SU-DHL-6 (cell line): ENCODE measurements at regions not wholly inside any gene's neighbourhood (a gene's known extent, or its start where the extent isn't known, plus 50 kb on each side); places are given as distances from the start of the nearest gene placed in this dataset.
"Not testable (repeated sequence)": the region's sequence is repeated elsewhere in the genome, so short reads cannot be mapped to it uniquely, and the experiment has no call there.

Experiments
- H2AFZ ChIP-seq: fragments of 200-600 bp; sonication (generic); 2 replicates; pipeline ENCODE4 v1.6.1; 2014; ENCODE audit warnings: low read depth, mild to moderate bottlenecking, moderate library complexity, mixed read lengths, antibody characterized with exemption, low read length; ENCODE audit not compliant: severe bottlenecking
- H3F3A ChIP-seq: fragments of 200-600 bp; shearing (Covaris generic); 2 replicates; pipeline ENCODE4 v1.6.0; 2016; ENCODE audit warnings: antibody characterized with exemption, mild to moderate bottlenecking; ENCODE audit not compliant: insufficient read depth
- H3K27ac ChIP-seq: fragments of 200-600 bp; sonication (generic); 2 replicates; pipeline ENCODE4 v1.5.1; 2016; ENCODE audit warnings: low read depth, mild to moderate bottlenecking, low read length, moderate library complexity, mixed read lengths
- H3K27me3 ChIP-seq: fragments of 200-600 bp; sonication (generic), shearing (Covaris generic); 2 replicates; pipeline ENCODE4 v1.6.0; 2014; ENCODE audit warnings: mild to moderate bottlenecking, low read length
- H3K36me3 ChIP-seq: fragments of 200-600 bp; sonication (generic); 2 replicates; pipeline ENCODE4 v1.6.1; 2014; ENCODE audit warnings: mild to moderate bottlenecking, low read length, mixed read lengths
- H3K4me2 ChIP-seq: fragments of 300-600, 200-600 bp; shearing (Covaris generic), sonication (generic); 2 replicates; pipeline ENCODE4 v1.6.0; 2014; ENCODE audit warnings: low read length, low read depth, mild to moderate bottlenecking; ENCODE audit not compliant: poor library complexity, severe bottlenecking
- H3K4me3 ChIP-seq: fragments of 200-600 bp; sonication (generic); 2 replicates; pipeline ENCODE4 v1.5.1; 2014; ENCODE audit warnings: antibody characterized with exemption, low read length, mild to moderate bottlenecking, mixed read lengths; ENCODE audit not compliant: insufficient read depth, poor library complexity, severe bottlenecking
- H3K79me2 ChIP-seq: fragments of 200-600 bp; sonication (generic); 2 replicates; pipeline ENCODE4 v1.6.1; 2014; ENCODE audit warnings: mild to moderate bottlenecking, low read length, moderate library complexity; ENCODE audit not compliant: insufficient read depth
- H3K9ac ChIP-seq: fragments of 200-600 bp; sonication (generic); 2 replicates; pipeline ENCODE4 v1.7.0; 2014; ENCODE audit warnings: mild to moderate bottlenecking, low read length
- H3K9me2 ChIP-seq: fragments of 200-600 bp; sonication (generic); replicated peaks from 2 replicates; pipeline ENCODE4 v1.6.1; 2014; ENCODE audit warnings: low read length; ENCODE audit not compliant: insufficient read depth
- H3K9me3 ChIP-seq: fragments of 200-600 bp; sonication (generic); 2 replicates; pipeline ENCODE4 v1.6.1; 2014; ENCODE audit warnings: low read length, mixed read lengths; ENCODE audit not compliant: insufficient read depth
- H4K20me1 ChIP-seq: fragments of 200-600 bp; sonication (generic); 2 replicates; pipeline ENCODE4 v1.6.1; 2014; ENCODE audit warnings: low read depth, mild to moderate bottlenecking, antibody characterized with exemption, low read length, moderate library complexity, mixed read lengths
- EZH2phosphoT487 ChIP-seq: fragments of 200-600 bp; sonication (generic), shearing (Covaris generic); conservative IDR thresholded peaks from 2 replicates; pipeline ENCODE4 v1.6.1; 2018; ENCODE audit warnings: mild to moderate bottlenecking, antibody characterized with exemption, low read length, moderate library complexity, mixed read lengths
- TF ChIP-seq, protein P1 (sequence below): fragments of 200-600 bp; sonication (generic); IDR thresholded peaks from one replicate; pipeline ENCODE4 v1.5.1; 2017; ENCODE audit warnings: antibody characterized with exemption, mild to moderate bottlenecking, low read length, moderate library complexity; ENCODE audit not compliant: insufficient read depth, poor library complexity, severe bottlenecking

DNA sequence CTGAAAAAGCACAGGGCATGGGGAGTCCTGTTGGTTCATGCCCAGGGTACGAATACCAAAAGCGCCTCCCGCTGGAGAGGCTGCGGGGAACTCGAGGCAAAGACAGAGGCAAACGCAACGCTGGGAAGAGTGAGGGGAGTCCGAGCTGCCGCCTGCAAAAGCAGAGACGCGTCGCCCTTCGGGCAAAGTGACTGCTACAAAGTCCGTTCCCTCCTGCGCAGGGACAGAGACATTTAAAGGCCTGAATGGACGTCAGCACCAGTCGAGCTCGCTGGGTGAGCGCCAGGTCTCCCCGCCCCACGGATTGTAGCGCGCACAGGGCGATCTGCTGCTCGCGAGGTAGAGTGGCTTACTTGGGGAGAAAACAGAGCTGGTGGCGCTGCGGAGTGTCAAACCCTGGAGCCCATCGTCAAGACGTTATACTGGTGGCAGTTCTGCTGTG, 732.8 kb downstream of the ZWINT start:
- H3K9me2 ChIP-seq, result no peaks in the 10 kb centered on the region
- H3F3A ChIP-seq, result no peaks in the 10 kb centered on the region
- H4K20me1 ChIP-seq, result no peaks in the 10 kb centered on the region
- H2AFZ ChIP-seq, result no peak overlapping the region
- no peaks in the 10 kb centered on the region for H3K36me3 ChIP-seq
- no peak overlapping the region for H3K27ac ChIP-seq
- no peaks in the 10 kb centered on the region for H3K27me3 ChIP-seq
- no peaks in the 10 kb centered on the region for H3K79me2 ChIP-seq
- H3K4me2 ChIP-seq, result no peak overlapping the region
- H3K4me3 ChIP-seq, result no peak overlapping the region
- H3K9ac ChIP-seq, result no peak overlapping the region
- TF ChIP-seq, protein P1, sequence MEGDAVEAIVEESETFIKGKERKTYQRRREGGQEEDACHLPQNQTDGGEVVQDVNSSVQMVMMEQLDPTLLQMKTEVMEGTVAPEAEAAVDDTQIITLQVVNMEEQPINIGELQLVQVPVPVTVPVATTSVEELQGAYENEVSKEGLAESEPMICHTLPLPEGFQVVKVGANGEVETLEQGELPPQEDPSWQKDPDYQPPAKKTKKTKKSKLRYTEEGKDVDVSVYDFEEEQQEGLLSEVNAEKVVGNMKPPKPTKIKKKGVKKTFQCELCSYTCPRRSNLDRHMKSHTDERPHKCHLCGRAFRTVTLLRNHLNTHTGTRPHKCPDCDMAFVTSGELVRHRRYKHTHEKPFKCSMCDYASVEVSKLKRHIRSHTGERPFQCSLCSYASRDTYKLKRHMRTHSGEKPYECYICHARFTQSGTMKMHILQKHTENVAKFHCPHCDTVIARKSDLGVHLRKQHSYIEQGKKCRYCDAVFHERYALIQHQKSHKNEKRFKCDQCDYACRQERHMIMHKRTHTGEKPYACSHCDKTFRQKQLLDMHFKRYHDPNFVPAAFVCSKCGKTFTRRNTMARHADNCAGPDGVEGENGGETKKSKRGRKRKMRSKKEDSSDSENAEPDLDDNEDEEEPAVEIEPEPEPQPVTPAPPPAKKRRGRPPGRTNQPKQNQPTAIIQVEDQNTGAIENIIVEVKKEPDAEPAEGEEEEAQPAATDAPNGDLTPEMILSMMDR, result no peak
- H3K9me3 ChIP-seq, result no peaks in the 10 kb centered on the region

DNA sequence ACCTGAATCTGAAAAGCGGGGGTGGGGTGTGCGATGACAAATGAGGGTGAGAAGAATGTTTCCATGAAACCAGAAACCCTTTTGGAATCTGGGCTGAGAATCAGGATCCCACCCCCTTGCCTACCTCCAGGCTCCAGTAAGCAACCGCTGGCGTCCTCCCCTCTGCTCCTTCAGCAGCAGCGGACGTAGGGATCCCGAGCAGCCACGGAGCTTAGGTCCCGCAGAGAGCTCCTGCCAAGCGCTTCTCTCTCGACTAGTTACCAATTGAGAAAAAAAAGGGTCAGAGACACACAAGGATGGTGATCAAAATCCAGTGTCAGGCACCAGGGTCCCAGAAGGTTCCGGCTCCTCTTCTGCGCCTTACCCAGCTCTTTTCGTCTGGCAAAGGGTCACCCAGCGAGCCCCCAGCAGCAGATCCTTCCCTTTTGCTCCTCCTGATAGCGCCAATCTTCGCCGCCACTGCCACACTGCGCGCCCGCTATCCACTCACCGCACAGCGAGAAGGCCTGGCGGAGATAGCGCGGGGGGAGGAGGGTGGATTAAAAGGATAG, 733.5 kb downstream of the ZWINT start:
- no peaks in the 10 kb centered on the region for H3K27me3 ChIP-seq
- H3K79me2 ChIP-seq, result no peaks in the 10 kb centered on the region
- H3K4me3 ChIP-seq, result no peak overlapping the region
- H3K36me3 ChIP-seq, result no peaks in the 10 kb centered on the region
- H2AFZ ChIP-seq, result no peak overlapping the region
- H3K4me2 ChIP-seq, result no peak overlapping the region
- H3K9me2 ChIP-seq, result no peaks in the 10 kb centered on the region
- TF ChIP-seq, protein P1, result no peak
- TF ChIP-seq EZH2phosphoT487, result no peak
- no peaks in the 10 kb centered on the region for H3K9me3 ChIP-seq
- H3K27ac ChIP-seq, result no peak overlapping the region
- H3F3A ChIP-seq, result no peaks in the 10 kb centered on the region
- no peak overlapping the region for H3K9ac ChIP-seq
- no peaks in the 10 kb centered on the region for H4K20me1 ChIP-seq

DNA sequence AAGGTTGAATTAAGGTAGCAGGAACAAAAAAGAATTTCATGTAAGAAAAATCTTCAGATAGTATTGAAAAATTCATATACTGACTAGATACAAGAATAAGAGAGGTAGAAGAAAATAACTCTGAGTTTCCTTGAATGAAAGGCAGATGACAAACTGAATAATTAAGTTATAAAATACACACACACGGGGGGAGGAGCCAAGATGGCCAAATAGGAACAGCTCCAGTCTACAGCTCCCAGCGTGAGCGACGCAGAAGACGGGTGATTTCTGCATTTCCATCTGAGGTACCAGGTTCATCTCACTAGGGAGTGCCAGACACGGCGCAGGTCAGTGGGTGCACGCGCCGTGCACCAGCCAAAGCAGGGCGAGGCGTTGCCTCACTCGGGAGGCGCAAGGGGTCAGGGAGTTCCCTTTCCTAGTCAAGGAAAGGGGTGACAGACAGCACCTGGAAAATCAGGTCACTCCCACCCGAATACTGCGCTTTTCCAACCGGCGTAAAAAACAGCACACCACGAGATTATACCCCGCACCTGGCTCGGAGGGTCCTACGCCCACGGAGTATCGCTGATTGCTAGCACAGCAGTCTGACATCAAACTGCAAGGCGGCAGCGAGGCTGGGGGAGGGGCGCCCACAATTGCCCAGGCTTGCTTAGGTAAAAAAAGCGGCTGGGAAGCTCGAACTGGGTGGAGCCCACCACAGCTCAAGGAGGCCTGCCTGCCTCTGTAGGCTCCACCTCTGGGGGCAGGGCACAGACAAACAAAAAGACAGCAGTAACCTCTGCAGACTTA, 759.2 kb downstream of the ZWINT start:
- H3K9me2 ChIP-seq, result not testable (repeated sequence)

DNA sequence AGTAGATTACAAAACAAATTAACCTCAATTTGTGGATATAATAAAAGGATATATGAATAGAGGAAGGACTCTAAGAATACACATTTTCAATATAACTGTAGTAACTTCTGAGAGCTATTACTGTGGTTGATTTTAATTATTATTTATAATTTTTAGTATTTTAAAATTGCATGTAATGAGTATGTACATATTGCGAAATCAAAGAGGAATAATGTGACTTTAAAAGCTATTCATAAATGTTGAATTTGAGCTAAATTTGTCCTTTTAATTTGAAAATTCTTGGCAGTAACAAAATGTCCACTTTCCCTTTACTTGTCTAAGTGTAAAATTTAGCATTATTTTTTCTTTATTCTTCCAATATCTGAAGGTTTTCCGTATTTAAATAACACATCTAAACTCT, 750.6 kb upstream of the PCDH15 start:
- no peaks in the 10 kb centered on the region for H3K36me3 ChIP-seq
- H3K79me2 ChIP-seq, result no peaks in the 10 kb centered on the region
- no peaks in the 10 kb centered on the region for H3F3A ChIP-seq
- no peaks in the 10 kb centered on the region for H3K27me3 ChIP-seq
- no peaks in the 10 kb centered on the region for H3K9me3 ChIP-seq
- H3K4me2 ChIP-seq, result no peak overlapping the region
- H3K9me2 ChIP-seq, result no peaks in the 10 kb centered on the region
- H3K27ac ChIP-seq, result no peak overlapping the region
- no peaks in the 10 kb centered on the region for H4K20me1 ChIP-seq
- H3K4me3 ChIP-seq, result no peak overlapping the region
- no peak overlapping the region for H3K9ac ChIP-seq
- no peak overlapping the region for H2AFZ ChIP-seq
- TF ChIP-seq, protein P1, result no peak
- no peak for TF ChIP-seq EZH2phosphoT487

More for the DNA sequence above, 759.2 kb downstream of the ZWINT start:
- not testable (repeated sequence) for H3F3A ChIP-seq, H3K9ac ChIP-seq, H3K4me3 ChIP-seq, H2AFZ ChIP-seq, H3K9me3 ChIP-seq, H3K36me3 ChIP-seq, H3K4me2 ChIP-seq, H3K27ac ChIP-seq, H3K27me3 ChIP-seq, H4K20me1 ChIP-seq, H3K79me2 ChIP-seq
